ENCODE measurements at regions not wholly inside any gene's neighbourhood (a gene's known extent, or its start where the extent isn't known, plus 50 kb on each side); places are given as distances from the start of the nearest gene placed in this dataset.

GRCh38 chr5:133817456-133817855 lies 151.0 kb downstream of the C5orf15 start:
- no peak overlapping the region for H3K27ac Mint-ChIP-seq (ENCODE audit: unreplicated experiment)
- H3K4me3 Mint-ChIP-seq (ENCODE audit: unreplicated experiment): no peak overlapping the region
- H3K27me3 Mint-ChIP-seq (ENCODE audit: unreplicated experiment): peaks cover 2% of the 10 kb centered on the region
- H3K4me1 Mint-ChIP-seq (ENCODE audit: unreplicated experiment): no peaks in the 10 kb centered on the region
- TF ChIP-seq CTCF (IDR thresholded peaks at IDR 0.05; ENCODE audit: unreplicated experiment): no peak
- DNase-seq (ENCODE audit: low spot score): no peak
- no peaks in the 10 kb centered on the region for H3K36me3 Mint-ChIP-seq (ENCODE audit: low read depth, unreplicated experiment)
- H3K9me3 Mint-ChIP-seq (ENCODE audit: unreplicated experiment): no peaks in the 10 kb centered on the region

GRCh38 chr5:133816791-133817190 lies 151.6 kb downstream of the C5orf15 start:
- no peak overlapping the region for H3K27ac Mint-ChIP-seq (ENCODE audit: unreplicated experiment)
- no peaks in the 10 kb centered on the region for H3K9me3 Mint-ChIP-seq (ENCODE audit: unreplicated experiment)
- H3K4me1 Mint-ChIP-seq (ENCODE audit: unreplicated experiment): no peaks in the 10 kb centered on the region
- no peak overlapping the region for H3K4me3 Mint-ChIP-seq (ENCODE audit: unreplicated experiment)
- no peak for TF ChIP-seq CTCF (IDR thresholded peaks at IDR 0.05; ENCODE audit: unreplicated experiment)
- H3K27me3 Mint-ChIP-seq (ENCODE audit: unreplicated experiment): peaks cover 2% of the 10 kb centered on the region
- no peaks in the 10 kb centered on the region for H3K36me3 Mint-ChIP-seq (ENCODE audit: low read depth, unreplicated experiment)
- DNase-seq (ENCODE audit: low spot score): no peak

DNA sequence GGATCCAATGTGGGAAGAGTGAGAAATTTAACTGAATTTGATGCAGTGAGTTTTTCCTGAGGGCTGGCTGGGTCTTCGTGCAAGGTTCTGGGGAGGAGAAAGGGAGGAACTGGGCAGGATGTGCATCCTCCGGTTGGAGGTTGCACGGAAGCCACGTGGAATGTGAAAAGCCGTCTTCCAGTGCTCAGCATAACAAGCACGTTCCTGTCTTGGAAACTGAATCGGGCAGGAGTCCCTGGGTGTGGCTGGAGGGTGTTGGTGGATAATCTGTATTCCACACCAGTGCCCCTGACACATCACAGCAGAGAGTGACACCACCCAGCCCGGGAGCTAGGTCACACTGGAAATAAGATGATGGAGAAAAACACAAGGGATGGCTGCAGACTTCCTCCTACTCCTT lies 154.3 kb downstream of the C5orf15 start:
- TF ChIP-seq CTCF (IDR thresholded peaks at IDR 0.05; ENCODE audit: unreplicated experiment): no peak
- no peaks in the 10 kb centered on the region for H3K27me3 Mint-ChIP-seq (ENCODE audit: unreplicated experiment)
- no peak for DNase-seq (ENCODE audit: low spot score)
- H3K36me3 Mint-ChIP-seq (ENCODE audit: low read depth, unreplicated experiment): no peaks in the 10 kb centered on the region
- H3K4me3 Mint-ChIP-seq (ENCODE audit: unreplicated experiment): no peak overlapping the region
- no peak overlapping the region for H3K27ac Mint-ChIP-seq (ENCODE audit: unreplicated experiment)
- H3K4me1 Mint-ChIP-seq (ENCODE audit: unreplicated experiment): no peaks in the 10 kb centered on the region
- no peaks in the 10 kb centered on the region for H3K9me3 Mint-ChIP-seq (ENCODE audit: unreplicated experiment)

GRCh38 chr5:133811168-133811567 lies 157.3 kb downstream of the C5orf15 start:
- Mint-ChIP-seq H3K27me3 (ENCODE audit: unreplicated experiment) (peaks cover 4% of the 10 kb centered on the region), H3K9me3 (ENCODE audit: unreplicated experiment) (no peaks in the 10 kb centered on the region), H3K36me3 (ENCODE audit: low read depth, unreplicated experiment) (no peaks in the 10 kb centered on the region), H3K4me1 (ENCODE audit: unreplicated experiment) (peaks cover 8% of the 10 kb centered on the region), H3K27ac (ENCODE audit: unreplicated experiment) (no peak overlapping the region), H3K4me3 (ENCODE audit: unreplicated experiment) (no peak overlapping the region)
- DNase-seq (ENCODE audit: low spot score): no peak
- no peak for TF ChIP-seq CTCF (IDR thresholded peaks at IDR 0.05; ENCODE audit: unreplicated experiment)

DNA sequence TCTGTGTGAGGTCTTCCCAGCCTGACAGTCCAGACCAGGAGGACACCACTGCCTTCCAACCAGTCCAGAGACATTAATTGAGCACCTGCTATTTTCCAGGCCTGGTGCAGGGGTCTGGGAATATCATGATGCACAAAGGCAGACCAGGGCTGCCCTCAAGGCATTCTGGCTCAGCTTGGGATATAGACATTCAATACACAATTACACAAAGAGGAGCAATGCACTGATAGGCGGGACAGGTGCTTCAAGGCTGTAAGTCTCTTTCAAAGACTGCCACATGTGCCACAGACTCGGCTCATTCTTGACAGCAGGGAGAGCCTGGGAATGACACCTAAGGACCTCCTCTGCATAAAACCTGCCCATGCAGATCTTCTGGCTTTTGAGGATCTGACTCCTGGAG lies 158.6 kb downstream of the C5orf15 start:
- H3K36me3 Mint-ChIP-seq (ENCODE audit: low read depth, unreplicated experiment): no peaks in the 10 kb centered on the region
- H3K4me1 Mint-ChIP-seq (ENCODE audit: unreplicated experiment): peaks cover 8% of the 10 kb centered on the region
- DNase-seq (ENCODE audit: low spot score): no peak
- no peak for TF ChIP-seq CTCF (IDR thresholded peaks at IDR 0.05; ENCODE audit: unreplicated experiment)
- H3K9me3 Mint-ChIP-seq (ENCODE audit: unreplicated experiment): no peaks in the 10 kb centered on the region
- no peak overlapping the region for H3K4me3 Mint-ChIP-seq (ENCODE audit: unreplicated experiment)
- H3K27me3 Mint-ChIP-seq (ENCODE audit: unreplicated experiment): peaks cover 4% of the 10 kb centered on the region
- H3K27ac Mint-ChIP-seq (ENCODE audit: unreplicated experiment): no peak overlapping the region
